ENCODE measurements at regions not wholly inside any gene's neighbourhood (a gene's known extent, or its start where the extent isn't known, plus 50 kb on each side); places are given as distances from the start of the nearest gene placed in this dataset.

DNA sequence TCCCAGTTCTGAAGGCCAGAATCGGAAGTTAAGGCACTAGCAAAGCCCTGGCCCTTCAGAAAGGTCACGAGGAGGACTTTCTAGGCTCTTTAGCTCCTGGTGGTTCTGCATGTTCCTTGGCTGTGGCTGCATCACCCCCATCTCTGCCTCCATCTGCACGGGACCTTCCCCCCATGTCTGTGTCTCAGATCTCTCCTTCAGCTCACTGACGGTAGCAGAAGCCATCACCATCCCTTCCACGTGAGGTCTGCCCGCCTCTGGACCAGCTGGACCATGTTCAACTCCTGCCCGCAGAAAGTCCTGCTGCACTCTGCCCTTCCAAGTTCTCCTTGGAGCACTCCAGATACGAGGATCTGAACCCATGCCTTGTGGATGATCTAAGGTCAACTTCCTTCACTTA is 242.9 kb upstream of the IRX1 start:
- no peak overlapping the region for H2AFZ ChIP-seq (ENCODE audit: low read depth, low read length)
- FAIRE-seq (no peak), ATAC-seq (no peak), DNase-seq (ENCODE audit: extremely low read depth in 1 of 4, low spot score in 3 of 4) (no peak)
- H4K20me1 ChIP-seq (replicated peaks; ENCODE audit: control insufficient read depth, insufficient read depth, low read length), result no peaks in the 10 kb centered on the region
- WGBS (ENCODE audit: insufficient coverage, low coverage, missing lambda C conversion rate), result 0% methylated on average over 8 of the region's 8 CpGs
- intact Hi-C loops (cut with micrococcal nuclease), result no loop called here
- ChIA-PET CTCF (ENCODE audit: low intra/inter-chr PET ratio) (no interaction called here), POLR2A (no interaction called here)
- H3K4me3 ChIP-seq, result no peak overlapping the region
- H3K4me2 ChIP-seq (ENCODE audit: insufficient read depth, low read length), result no peak overlapping the region
- in situ Hi-C loops (cut with MboI), result no loop called here
- H3K9me3 ChIP-seq (replicated peaks; ENCODE audit: control insufficient read depth, insufficient read depth, low read depth, low read length), result no peaks in the 10 kb centered on the region
- TF ChIP-seq TGIF2 (CRISPR knock-in tag; IDR thresholded peaks at IDR 0.05), result no peak
- no peak for TF ChIP-seq HLTF (IDR thresholded peaks at IDR 0.05)
- no peak for TF ChIP-seq ZNF507 (tag; conservative IDR thresholded peaks at IDR 0.05)
- H3K27ac ChIP-seq (ENCODE audit: extremely low read depth, low read depth, low read length), result no peak overlapping the region
- no peaks in the 10 kb centered on the region for H3K79me2 ChIP-seq (ENCODE audit: control insufficient read depth, insufficient read depth, low read length)
- H3K9ac ChIP-seq (ENCODE audit: insufficient read depth in 1 of 2, low read depth in 2 of 2, low read length in 2 of 2), result no peak overlapping the region
- no TSS peak for BruUV-seq (replicated peaks)
- H3K9me1 ChIP-seq (ENCODE audit: control insufficient read depth, insufficient read depth, low read length), result peaks cover 5% of the 10 kb centered on the region
- H3K36me3 ChIP-seq (ENCODE audit: control insufficient read depth, insufficient read depth, low read length), result no peaks in the 10 kb centered on the region
- no peaks in the 10 kb centered on the region for H3K27me3 ChIP-seq (ENCODE audit: control insufficient read depth in 2 of 2, insufficient read depth in 2 of 2, low read length in 2 of 2)
- H3K4me1 ChIP-seq (replicated peaks in 1 of 2; ENCODE audit: control insufficient read depth in 2 of 2, insufficient read depth in 2 of 2, low read length in 2 of 2), result no peaks in the 10 kb centered on the region

DNA sequence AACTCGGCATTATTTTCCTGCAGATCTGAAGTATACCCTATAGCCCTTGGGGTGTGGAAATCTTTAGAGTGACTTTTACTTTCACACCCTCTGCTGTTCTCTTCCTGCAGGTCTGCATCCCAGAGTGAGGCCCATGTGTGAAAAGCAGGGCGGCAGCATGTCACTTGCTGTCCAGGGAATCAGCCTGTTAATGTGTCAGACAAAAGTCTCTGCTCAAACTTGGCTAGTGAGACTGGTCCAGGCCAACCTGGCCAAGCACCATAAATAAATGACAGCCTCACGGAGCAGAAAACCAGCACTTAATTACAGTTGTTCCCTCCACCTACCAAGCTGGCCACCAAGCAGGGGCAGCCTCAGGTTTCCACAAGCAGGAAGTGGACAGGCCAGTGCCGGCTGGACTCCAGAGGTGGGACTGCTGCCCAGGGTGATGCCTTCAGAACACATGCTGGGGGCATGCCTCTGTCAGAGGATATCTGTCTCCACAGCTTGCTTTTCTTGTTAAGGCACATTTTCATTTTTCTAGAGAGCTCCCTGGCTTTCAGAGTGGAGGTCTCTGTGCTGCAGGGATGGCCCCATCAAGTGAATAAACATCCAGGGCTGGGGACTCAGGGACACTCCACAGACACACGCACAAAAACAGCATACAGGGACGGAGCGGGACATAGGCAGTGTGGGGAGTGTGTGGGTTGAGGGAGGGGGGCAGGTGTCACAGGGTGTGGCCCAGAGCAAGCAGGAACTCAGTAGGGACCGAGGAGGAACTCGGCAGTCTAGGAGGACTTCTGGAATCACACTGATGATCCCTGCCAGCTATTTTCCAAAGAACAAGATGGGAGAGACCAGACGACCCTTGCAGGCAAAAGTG is 243.8 kb upstream of the IRX1 start:
- Histone ChIP-seq H3K4me3 (no peak overlapping the region), H3K36me3 (ENCODE audit: control insufficient read depth, insufficient read depth, low read length) (no peaks in the 10 kb centered on the region), H3K27ac (ENCODE audit: extremely low read depth, low read depth, low read length) (no peak overlapping the region), H3K9me3 (replicated peaks; ENCODE audit: control insufficient read depth, insufficient read depth, low read depth, low read length) (no peaks in the 10 kb centered on the region), H2AFZ (ENCODE audit: low read depth, low read length) (no peak overlapping the region), H3K4me1 (replicated peaks in 1 of 2; ENCODE audit: control insufficient read depth in 2 of 2, insufficient read depth in 2 of 2, low read length in 2 of 2) (no peaks in the 10 kb centered on the region), H3K9me1 (ENCODE audit: control insufficient read depth, insufficient read depth, low read length) (peaks cover 5% of the 10 kb centered on the region), H3K4me2 (ENCODE audit: insufficient read depth, low read length) (no peak overlapping the region), H3K27me3 (ENCODE audit: control insufficient read depth in 2 of 2, insufficient read depth in 2 of 2, low read length in 2 of 2) (no peaks in the 10 kb centered on the region), H3K79me2 (ENCODE audit: control insufficient read depth, insufficient read depth, low read length) (no peaks in the 10 kb centered on the region), H4K20me1 (replicated peaks; ENCODE audit: control insufficient read depth, insufficient read depth, low read length) (no peaks in the 10 kb centered on the region), H3K9ac (ENCODE audit: insufficient read depth in 1 of 2, low read depth in 2 of 2, low read length in 2 of 2) (no peak overlapping the region)
- ATAC-seq, result no peak
- DNase-seq (ENCODE audit: extremely low read depth in 1 of 4, low spot score in 3 of 4), result no peak
- intact Hi-C loops (cut with micrococcal nuclease) (no loop called here), in situ Hi-C loops (cut with MboI) (no loop called here)
- BruUV-seq (replicated peaks), result no TSS peak
- FAIRE-seq, result no peak
- under 1% methylated on average over 10 of the region's 10 CpGs for WGBS (ENCODE audit: insufficient coverage, low coverage, missing lambda C conversion rate)
- POLR2A ChIA-PET, result no interaction called here
- CTCF ChIA-PET (ENCODE audit: low intra/inter-chr PET ratio), result no interaction called here
- no peak for TF ChIP-seq FIP1L1 (IDR thresholded peaks at IDR 0.05; ENCODE audit: low read depth, low read length, poor library complexity, severe bottlenecking)
- no peak for TF ChIP-seq SOX6 (IDR thresholded peaks at IDR 0.05)
- TF ChIP-seq STAG1 (CRISPR knock-in tag; IDR thresholded peaks at IDR 0.05; ENCODE audit: borderline replicate concordance), result no peak
- no peak for TF ChIP-seq GATAD2B (IDR thresholded peaks at IDR 0.05; ENCODE audit: borderline replicate concordance)
- TF ChIP-seq CREB3 (tag; conservative IDR thresholded peaks at IDR 0.05; ENCODE audit: low read depth), result no peak
- no peak for TF ChIP-seq ELF2 (CRISPR knock-in tag; IDR thresholded peaks at IDR 0.05)
- TF ChIP-seq DPF2 (IDR thresholded peaks at IDR 0.05), result no peak
- TF ChIP-seq, protein P1, sequence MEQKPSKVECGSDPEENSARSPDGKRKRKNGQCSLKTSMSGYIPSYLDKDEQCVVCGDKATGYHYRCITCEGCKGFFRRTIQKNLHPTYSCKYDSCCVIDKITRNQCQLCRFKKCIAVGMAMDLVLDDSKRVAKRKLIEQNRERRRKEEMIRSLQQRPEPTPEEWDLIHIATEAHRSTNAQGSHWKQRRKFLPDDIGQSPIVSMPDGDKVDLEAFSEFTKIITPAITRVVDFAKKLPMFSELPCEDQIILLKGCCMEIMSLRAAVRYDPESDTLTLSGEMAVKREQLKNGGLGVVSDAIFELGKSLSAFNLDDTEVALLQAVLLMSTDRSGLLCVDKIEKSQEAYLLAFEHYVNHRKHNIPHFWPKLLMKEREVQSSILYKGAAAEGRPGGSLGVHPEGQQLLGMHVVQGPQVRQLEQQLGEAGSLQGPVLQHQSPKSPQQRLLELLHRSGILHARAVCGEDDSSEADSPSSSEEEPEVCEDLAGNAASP (IDR thresholded peaks at IDR 0.05), result no peak
- TF ChIP-seq GTF2F1 (IDR thresholded peaks at IDR 0.05; ENCODE audit: low read depth, low read length), result no peak
- no peak for TF ChIP-seq NFYB (IDR thresholded peaks at IDR 0.05; ENCODE audit: extremely low read depth, insufficient read length)
- no peak for TF ChIP-seq PHF21A (IDR thresholded peaks at IDR 0.05; ENCODE audit: borderline replicate concordance, low read depth)
- TF ChIP-seq KAT2B (IDR thresholded peaks at IDR 0.05; ENCODE audit: low read depth, low read length), result no peak
